Psoas muscle (tissue), 7 donors: ENCODE measurements at regions not wholly inside any gene's neighbourhood (a gene's known extent, or its start where the extent isn't known, plus 50 kb on each side); places are given as distances from the start of the nearest gene placed in this dataset.

Experiments used
- ATAC-seq, 4 donors: fragments of 200-7000 bp; cut with Tn5 transposase; one replicate each; pipeline ENCODE4 v1.9.1; 2020; ENCODE audit warnings: moderate library complexity in 3 of 4, mild to moderate bottlenecking in 2 of 4
- DNase-seq, 2 donors: peaks; one replicate each; pipeline ENCODE4 v3.0.0-alpha.2; 2020
- H3K27ac ChIP-seq: fragments of 200-600 bp; one replicate; pipeline ENCODE4 v1.8.0; 2022
- H3K27me3 ChIP-seq, 3 donors: fragments of 200-600 bp in 1 of 3; one replicate each; pipeline versions ENCODE4 v1.6.1 to v1.8.0; 2013 to 2022; ENCODE audit warnings: low read length in 2 of 3, mild to moderate bottlenecking in 2 of 3, moderate library complexity in 1 of 3; ENCODE audit not compliant: insufficient read depth in 3 of 3
- H3K36me3 ChIP-seq, 2 donors: fragments of 200-600 bp in 1 of 2; one replicate each; pipeline versions ENCODE4 v1.6.1 to v1.8.0; 2013 to 2022; ENCODE audit warnings: low read depth in 1 of 2, mild to moderate bottlenecking in 1 of 2, moderate library complexity in 1 of 2; ENCODE audit not compliant: insufficient read depth in 1 of 2
- H3K4me1 ChIP-seq: fragments of 200-600 bp; one replicate; pipeline ENCODE4 v1.8.0; 2022
- H3K4me3 ChIP-seq: fragments of 200-600 bp; one replicate; pipeline ENCODE4 v1.8.0; 2022; ENCODE audit warnings: mild to moderate bottlenecking
- H3K9me3 ChIP-seq: fragments of 200-600 bp; one replicate; pipeline ENCODE4 v1.8.0; 2022
- WGBS, 3 donors: extraction: QIAGEN DNeasy Blood & Tissue Kit; methylation state at CpG; one replicate each; pipeline versions ENCODE4 v1.1.6 to v1.1.7; 2013; 5-methylcytosine and 5-hydroxymethylcytosine counted together
- intact Hi-C, 2 donors: fragments of 100-400 bp; cut with DNase I; formaldehyde crosslinking; loops; one replicate each; pipeline versions ENCODE4 v1.11.0 to v1.14.2; 2022
- TF ChIP-seq, protein P1 (sequence below): fragments of 200-600 bp; IDR thresholded peaks from one replicate; pipeline ENCODE4 v1.8.0; 2022; ENCODE audit warnings: antibody characterized with exemption
- donor health status: healthy with polysubstance abuse.
- donor health status: DM: no; HTN: no; CAD: no; lungs with moderate emphysema.
- donor health status: Bipolar disorder and iron deficiency.
- donor health status: healthy.
- donor health status: DM: yes; HTN: yes; CAD: no.
- donor health status: DM: no; HTN: no; CAD: no.
- donor health status: DM: yes; HTN: yes; CAD: no.

DNA sequence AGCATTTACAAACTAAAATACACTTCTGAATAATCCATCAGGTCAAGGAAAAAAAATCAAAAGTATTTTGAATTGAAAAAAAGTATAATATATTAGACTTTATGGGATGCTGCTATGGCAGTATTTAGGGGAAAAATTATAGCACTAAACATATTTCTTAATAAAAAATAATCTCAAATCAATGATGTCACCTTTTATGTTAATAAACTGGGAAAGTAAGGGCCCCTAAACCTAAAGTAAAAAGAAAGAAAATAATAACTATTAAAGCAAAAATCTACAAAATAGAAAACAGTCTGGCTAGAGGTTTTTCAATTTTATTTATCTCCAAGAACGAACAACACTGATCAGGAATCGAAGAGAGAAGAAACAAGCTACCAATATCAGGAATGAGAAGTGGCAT, 160.8 kb upstream of the PLXNA2 start:
- intact Hi-C loops: no loop called here
- H3K36me3 ChIP-seq: no peaks in the 10 kb centered on the region
- 93 to 95% (median 95%) methylated on average over 2 of the region's 2 CpGs for WGBS, 3 donors
- no peaks in the 10 kb centered on the region for H3K9me3 ChIP-seq
- DNase-seq (no peak), ATAC-seq (no peak)
- TF ChIP-seq, protein P1, sequence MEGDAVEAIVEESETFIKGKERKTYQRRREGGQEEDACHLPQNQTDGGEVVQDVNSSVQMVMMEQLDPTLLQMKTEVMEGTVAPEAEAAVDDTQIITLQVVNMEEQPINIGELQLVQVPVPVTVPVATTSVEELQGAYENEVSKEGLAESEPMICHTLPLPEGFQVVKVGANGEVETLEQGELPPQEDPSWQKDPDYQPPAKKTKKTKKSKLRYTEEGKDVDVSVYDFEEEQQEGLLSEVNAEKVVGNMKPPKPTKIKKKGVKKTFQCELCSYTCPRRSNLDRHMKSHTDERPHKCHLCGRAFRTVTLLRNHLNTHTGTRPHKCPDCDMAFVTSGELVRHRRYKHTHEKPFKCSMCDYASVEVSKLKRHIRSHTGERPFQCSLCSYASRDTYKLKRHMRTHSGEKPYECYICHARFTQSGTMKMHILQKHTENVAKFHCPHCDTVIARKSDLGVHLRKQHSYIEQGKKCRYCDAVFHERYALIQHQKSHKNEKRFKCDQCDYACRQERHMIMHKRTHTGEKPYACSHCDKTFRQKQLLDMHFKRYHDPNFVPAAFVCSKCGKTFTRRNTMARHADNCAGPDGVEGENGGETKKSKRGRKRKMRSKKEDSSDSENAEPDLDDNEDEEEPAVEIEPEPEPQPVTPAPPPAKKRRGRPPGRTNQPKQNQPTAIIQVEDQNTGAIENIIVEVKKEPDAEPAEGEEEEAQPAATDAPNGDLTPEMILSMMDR: no peak
- no peak overlapping the region for H3K4me3 ChIP-seq
- H3K27me3 ChIP-seq: no peaks in the 10 kb centered on the region
- no peaks in the 10 kb centered on the region for H3K4me1 ChIP-seq
- H3K27ac ChIP-seq: no peak overlapping the region

DNA sequence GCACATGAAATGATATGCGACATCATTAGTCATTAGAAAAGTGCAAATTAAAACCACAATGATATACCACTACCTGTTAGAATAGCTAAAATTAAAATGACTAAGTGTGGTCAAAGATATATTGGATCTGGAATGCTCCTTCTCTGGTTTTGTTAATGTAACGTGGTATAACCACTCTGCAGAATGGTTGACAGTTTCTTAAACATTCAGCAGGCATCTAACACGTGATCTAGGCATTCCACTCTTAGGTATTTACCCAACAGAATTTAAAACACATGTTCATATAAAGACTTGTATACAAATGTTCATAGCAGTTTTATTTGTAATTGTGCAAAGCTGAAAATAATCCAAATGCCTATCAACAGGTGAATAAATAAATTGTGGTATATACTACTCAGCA, 165.0 kb upstream of the PLXNA2 start:
- WGBS, 3 donors: 76 to 81% (median 81%) methylated on average over 3 of the region's 3 CpGs
- Histone ChIP-seq H3K4me3 (no peak overlapping the region), H3K4me1 (no peaks in the 10 kb centered on the region), H3K36me3 (no peaks in the 10 kb centered on the region), H3K27me3 (no peaks in the 10 kb centered on the region), H3K9me3 (no peaks in the 10 kb centered on the region), H3K27ac (no peak overlapping the region)
- TF ChIP-seq, protein P1: no peak
- DNase-seq: no peak
- ATAC-seq: no peak
- intact Hi-C loops: no loop called here

DNA sequence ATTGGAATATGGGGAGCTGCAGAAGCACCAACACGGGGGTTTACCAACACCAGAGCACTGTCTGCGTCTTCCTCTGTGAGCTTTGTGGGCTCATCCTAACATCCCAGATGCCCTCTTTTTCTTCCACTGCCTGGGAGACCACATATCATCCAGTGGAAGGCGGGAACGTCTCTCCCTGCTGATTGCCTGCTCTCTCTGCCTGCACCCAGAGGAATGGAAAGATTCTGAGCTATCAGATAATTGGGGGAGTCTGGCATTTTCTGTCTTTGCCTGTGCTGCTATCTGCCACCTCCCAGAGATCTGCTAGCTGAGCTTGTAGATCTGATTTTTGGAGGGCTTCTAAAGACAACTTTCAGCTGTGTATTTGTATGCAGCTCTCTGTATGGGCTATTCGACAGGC, 166.2 kb upstream of the PLXNA2 start:
- H3K9me3 ChIP-seq: no peaks in the 10 kb centered on the region
- TF ChIP-seq, protein P1: no peak
- H3K36me3 ChIP-seq: no peaks in the 10 kb centered on the region
- WGBS, 3 donors: 78 to 82% (median 79%) methylated on average over 5 of the region's 5 CpGs
- no peak overlapping the region for H3K4me3 ChIP-seq
- DNase-seq (no peak), ATAC-seq (no peak)
- H3K27ac ChIP-seq: no peak overlapping the region
- H3K27me3 ChIP-seq: no peaks in the 10 kb centered on the region
- intact Hi-C loops: no loop called here
- H3K4me1 ChIP-seq: no peaks in the 10 kb centered on the region

DNA sequence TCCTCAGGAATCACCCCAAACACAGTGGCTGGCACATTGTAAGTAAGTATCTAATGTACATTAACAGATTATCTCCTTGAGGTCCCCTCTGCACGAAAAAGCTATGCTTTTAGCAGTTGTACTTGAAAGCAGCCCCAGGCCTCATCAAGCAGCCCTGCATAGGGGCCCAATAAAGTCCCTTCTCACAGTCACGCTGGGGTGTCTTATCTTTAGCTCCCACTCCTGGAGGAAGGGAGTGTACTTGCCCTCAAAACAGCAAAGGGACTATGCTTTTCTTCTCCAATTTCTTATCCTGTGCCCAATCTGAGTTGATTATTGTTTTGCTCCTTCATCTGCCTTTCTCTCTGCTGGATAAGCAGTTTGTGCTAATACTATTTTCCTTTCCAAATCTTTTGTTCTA, 168.8 kb upstream of the PLXNA2 start:
- Histone ChIP-seq H3K4me1 (no peaks in the 10 kb centered on the region), H3K4me3 (no peak overlapping the region), H3K36me3 (no peaks in the 10 kb centered on the region), H3K27ac (no peak overlapping the region), H3K9me3 (no peaks in the 10 kb centered on the region), H3K27me3 (no peaks in the 10 kb centered on the region)
- ATAC-seq (no peak), DNase-seq (no peak)
- TF ChIP-seq, protein P1: no peak
- 51 to 61% (median 55%) methylated on average over 2 of the region's 2 CpGs for WGBS, 3 donors
- intact Hi-C loops: no loop called here

DNA sequence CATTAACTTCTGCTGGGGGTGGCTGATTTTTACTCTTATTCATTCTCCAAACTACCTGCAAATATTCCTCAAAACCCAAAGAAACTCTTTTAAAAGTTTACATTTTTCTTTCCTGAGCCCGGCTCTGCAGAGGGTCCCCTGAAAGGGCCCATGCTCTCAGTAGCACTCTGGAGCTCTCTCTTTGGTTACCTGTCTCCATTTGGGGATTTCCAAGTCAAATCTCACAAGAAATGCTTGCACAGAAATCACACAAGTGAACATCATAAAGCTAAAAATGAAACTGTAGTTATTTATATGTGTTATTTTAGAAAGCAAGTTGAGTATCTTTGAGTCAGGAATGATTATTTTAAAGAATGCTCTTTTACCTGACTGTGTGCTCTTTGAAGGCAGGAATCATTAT, 174.5 kb upstream of the PLXNA2 start:
- Histone ChIP-seq H3K27ac (no peak overlapping the region), H3K4me1 (no peaks in the 10 kb centered on the region), H3K36me3 (no peaks in the 10 kb centered on the region), H3K27me3 (no peaks in the 10 kb centered on the region), H3K4me3 (no peak overlapping the region), H3K9me3 (no peaks in the 10 kb centered on the region)
- WGBS, 3 donors: 85 to 91% (median 85%) methylated on average over 1 of the region's 1 CpG
- TF ChIP-seq, protein P1: no peak
- no peak for ATAC-seq
- no peak for DNase-seq
- intact Hi-C loops: no loop called here
